ENCODE measurements at regions not wholly inside any gene's neighbourhood (a gene's known extent, or its start where the extent isn't known, plus 50 kb on each side); places are given as distances from the start of the nearest gene placed in this dataset.
A peak's percentile ranks its signal among the peaks of the same experiment; 100 is the strongest.

- no peak for DNase-seq
These were observed 61.7 kb downstream of the CALM1 start for GRCh38 chr14:90458536-90458935.

GRCh38 chr14:90460136-90460535, 63.3 kb downstream of the CALM1 start:
- DNase-seq, result no peak

GRCh38 chr14:90461425-90461824, 64.6 kb downstream of the CALM1 start:
- no peak for DNase-seq

- no peak for DNase-seq
These were observed 67.7 kb downstream of the CALM1 start for GRCh38 chr14:90464481-90464880.

- no peak for DNase-seq
These were observed 70.7 kb downstream of the CALM1 start for GRCh38 chr14:90467501-90467900.

GRCh38 chr14:90469416-90469815, 72.6 kb downstream of the CALM1 start:
- DNase-seq, result peak; percentile 61

- DNase-seq, result no peak
These were observed 75.8 kb downstream of the CALM1 start for GRCh38 chr14:90472632-90473031.
